H1 (cell line): ENCODE measurements at regions not wholly inside any gene's neighbourhood (a gene's known extent, or its start where the extent isn't known, plus 50 kb on each side); places are given as distances from the start of the nearest gene placed in this dataset.

ENCODE experiments used
- ASH2L ChIP-seq: fragments of 200-600, 300-600 bp; sonication (generic); IDR thresholded peaks from one replicate; pipeline ENCODE4 v1.7.1; 2017; ENCODE audit warnings: low read length
- BACH1 ChIP-seq: IDR thresholded peaks from 2 replicates; pipeline ENCODE4 v1.6.1; 2012; ENCODE audit warnings: low read length, improper control_type of control experiment
- CHD2 ChIP-seq: IDR thresholded peaks from 2 replicates; pipeline ENCODE4 v1.6.1; 2012; ENCODE audit warnings: low read length, improper control_type of control experiment
- EGR1 ChIP-seq: IDR thresholded peaks from 2 replicates; pipeline ENCODE4 v1.6.1; 2011; ENCODE audit warnings: low read depth, low read length, borderline replicate concordance
- NRF1 ChIP-seq: IDR thresholded peaks from 2 replicates; pipeline ENCODE4 v1.6.1; 2011; ENCODE audit warnings: mild to moderate bottlenecking, low read depth, low read length, improper control_type of control experiment
- RNF2 ChIP-seq: fragments of 200-900, 300-1000 bp; sonication (generic); IDR thresholded peaks from 2 replicates; pipeline ENCODE4 v1.7.1; 2016; ENCODE audit warnings: borderline replicate concordance, low read depth, mild to moderate bottlenecking, antibody characterized with exemption, low read length; ENCODE audit not compliant: poor library complexity, severe bottlenecking; ENCODE audit errors: missing control alignments
- TEAD4 ChIP-seq: IDR thresholded peaks from 2 replicates; pipeline ENCODE4 v1.6.1; 2012; ENCODE audit warnings: low read depth, low read length, inconsistent platforms, mixed read lengths
- ZNF274 ChIP-seq: IDR thresholded peaks from 2 replicates; pipeline ENCODE4 v1.7.0; 2012; ENCODE audit warnings: low read length, borderline replicate concordance; ENCODE audit errors: extremely low read depth
- TF ChIP-seq, protein P1 (sequence below): fragments of 300-600 bp; sonication (generic); IDR thresholded peaks from 2 replicates; pipeline ENCODE4 v1.7.1; 2012; ENCODE audit warnings: low read length, moderate library complexity, mild to moderate bottlenecking, inconsistent platforms; ENCODE audit not compliant: insufficient replicate concordance
- TF ChIP-seq, protein P2 (sequence below), 3 experiments: IDR thresholded peaks; 1 replicate in 2 of 3; 2 replicates in 1 of 3; pipeline versions ENCODE4 v1.5.1 to v1.6.1; 2011; ENCODE audit warnings: low read length in 3 of 3, mild to moderate bottlenecking in 3 of 3, inconsistent platforms in 2 of 3, low read depth in 1 of 3, moderate library complexity in 1 of 3; ENCODE audit not compliant: insufficient read depth in 1 of 3; ENCODE audit errors: control extremely low read depth in 1 of 3

DNA sequence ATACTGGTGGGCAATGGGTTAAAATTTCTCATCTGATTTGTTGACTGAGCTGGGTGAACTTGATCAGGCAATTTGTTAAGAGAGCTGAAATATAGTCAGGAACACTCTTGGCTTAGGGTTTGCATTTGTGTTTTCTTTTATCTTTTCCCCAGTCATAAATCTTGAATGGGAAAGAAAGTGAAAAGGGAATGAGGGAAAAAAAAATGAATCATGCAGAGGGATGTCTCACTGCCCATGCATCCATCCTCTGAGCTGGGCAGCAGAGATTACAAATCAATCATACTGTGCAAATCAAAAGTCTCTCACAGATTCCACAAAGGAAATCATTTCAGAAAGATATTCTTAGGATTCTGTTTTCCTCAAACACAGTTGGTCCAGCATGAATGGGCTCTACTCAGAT, 174.2 kb upstream of the MPPED2 start (continued):
- TF ChIP-seq, protein P1, sequence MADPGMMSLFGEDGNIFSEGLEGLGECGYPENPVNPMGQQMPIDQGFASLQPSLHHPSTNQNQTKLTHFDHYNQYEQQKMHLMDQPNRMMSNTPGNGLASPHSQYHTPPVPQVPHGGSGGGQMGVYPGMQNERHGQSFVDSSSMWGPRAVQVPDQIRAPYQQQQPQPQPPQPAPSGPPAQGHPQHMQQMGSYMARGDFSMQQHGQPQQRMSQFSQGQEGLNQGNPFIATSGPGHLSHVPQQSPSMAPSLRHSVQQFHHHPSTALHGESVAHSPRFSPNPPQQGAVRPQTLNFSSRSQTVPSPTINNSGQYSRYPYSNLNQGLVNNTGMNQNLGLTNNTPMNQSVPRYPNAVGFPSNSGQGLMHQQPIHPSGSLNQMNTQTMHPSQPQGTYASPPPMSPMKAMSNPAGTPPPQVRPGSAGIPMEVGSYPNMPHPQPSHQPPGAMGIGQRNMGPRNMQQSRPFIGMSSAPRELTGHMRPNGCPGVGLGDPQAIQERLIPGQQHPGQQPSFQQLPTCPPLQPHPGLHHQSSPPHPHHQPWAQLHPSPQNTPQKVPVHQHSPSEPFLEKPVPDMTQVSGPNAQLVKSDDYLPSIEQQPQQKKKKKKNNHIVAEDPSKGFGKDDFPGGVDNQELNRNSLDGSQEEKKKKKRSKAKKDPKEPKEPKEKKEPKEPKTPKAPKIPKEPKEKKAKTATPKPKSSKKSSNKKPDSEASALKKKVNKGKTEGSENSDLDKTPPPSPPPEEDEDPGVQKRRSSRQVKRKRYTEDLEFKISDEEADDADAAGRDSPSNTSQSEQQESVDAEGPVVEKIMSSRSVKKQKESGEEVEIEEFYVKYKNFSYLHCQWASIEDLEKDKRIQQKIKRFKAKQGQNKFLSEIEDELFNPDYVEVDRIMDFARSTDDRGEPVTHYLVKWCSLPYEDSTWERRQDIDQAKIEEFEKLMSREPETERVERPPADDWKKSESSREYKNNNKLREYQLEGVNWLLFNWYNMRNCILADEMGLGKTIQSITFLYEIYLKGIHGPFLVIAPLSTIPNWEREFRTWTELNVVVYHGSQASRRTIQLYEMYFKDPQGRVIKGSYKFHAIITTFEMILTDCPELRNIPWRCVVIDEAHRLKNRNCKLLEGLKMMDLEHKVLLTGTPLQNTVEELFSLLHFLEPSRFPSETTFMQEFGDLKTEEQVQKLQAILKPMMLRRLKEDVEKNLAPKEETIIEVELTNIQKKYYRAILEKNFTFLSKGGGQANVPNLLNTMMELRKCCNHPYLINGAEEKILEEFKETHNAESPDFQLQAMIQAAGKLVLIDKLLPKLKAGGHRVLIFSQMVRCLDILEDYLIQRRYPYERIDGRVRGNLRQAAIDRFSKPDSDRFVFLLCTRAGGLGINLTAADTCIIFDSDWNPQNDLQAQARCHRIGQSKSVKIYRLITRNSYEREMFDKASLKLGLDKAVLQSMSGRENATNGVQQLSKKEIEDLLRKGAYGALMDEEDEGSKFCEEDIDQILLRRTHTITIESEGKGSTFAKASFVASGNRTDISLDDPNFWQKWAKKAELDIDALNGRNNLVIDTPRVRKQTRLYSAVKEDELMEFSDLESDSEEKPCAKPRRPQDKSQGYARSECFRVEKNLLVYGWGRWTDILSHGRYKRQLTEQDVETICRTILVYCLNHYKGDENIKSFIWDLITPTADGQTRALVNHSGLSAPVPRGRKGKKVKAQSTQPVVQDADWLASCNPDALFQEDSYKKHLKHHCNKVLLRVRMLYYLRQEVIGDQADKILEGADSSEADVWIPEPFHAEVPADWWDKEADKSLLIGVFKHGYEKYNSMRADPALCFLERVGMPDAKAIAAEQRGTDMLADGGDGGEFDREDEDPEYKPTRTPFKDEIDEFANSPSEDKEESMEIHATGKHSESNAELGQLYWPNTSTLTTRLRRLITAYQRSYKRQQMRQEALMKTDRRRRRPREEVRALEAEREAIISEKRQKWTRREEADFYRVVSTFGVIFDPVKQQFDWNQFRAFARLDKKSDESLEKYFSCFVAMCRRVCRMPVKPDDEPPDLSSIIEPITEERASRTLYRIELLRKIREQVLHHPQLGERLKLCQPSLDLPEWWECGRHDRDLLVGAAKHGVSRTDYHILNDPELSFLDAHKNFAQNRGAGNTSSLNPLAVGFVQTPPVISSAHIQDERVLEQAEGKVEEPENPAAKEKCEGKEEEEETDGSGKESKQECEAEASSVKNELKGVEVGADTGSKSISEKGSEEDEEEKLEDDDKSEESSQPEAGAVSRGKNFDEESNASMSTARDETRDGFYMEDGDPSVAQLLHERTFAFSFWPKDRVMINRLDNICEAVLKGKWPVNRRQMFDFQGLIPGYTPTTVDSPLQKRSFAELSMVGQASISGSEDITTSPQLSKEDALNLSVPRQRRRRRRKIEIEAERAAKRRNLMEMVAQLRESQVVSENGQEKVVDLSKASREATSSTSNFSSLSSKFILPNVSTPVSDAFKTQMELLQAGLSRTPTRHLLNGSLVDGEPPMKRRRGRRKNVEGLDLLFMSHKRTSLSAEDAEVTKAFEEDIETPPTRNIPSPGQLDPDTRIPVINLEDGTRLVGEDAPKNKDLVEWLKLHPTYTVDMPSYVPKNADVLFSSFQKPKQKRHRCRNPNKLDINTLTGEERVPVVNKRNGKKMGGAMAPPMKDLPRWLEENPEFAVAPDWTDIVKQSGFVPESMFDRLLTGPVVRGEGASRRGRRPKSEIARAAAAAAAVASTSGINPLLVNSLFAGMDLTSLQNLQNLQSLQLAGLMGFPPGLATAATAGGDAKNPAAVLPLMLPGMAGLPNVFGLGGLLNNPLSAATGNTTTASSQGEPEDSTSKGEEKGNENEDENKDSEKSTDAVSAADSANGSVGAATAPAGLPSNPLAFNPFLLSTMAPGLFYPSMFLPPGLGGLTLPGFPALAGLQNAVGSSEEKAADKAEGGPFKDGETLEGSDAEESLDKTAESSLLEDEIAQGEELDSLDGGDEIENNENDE, result no peak
- TF ChIP-seq RNF2 (no peak), ZNF274 (no peak), ASH2L (no peak), TEAD4 (no peak), CHD2 (no peak), NRF1 (no peak), BACH1 (no peak), EGR1 (no peak)
- TF ChIP-seq, protein P2, sequence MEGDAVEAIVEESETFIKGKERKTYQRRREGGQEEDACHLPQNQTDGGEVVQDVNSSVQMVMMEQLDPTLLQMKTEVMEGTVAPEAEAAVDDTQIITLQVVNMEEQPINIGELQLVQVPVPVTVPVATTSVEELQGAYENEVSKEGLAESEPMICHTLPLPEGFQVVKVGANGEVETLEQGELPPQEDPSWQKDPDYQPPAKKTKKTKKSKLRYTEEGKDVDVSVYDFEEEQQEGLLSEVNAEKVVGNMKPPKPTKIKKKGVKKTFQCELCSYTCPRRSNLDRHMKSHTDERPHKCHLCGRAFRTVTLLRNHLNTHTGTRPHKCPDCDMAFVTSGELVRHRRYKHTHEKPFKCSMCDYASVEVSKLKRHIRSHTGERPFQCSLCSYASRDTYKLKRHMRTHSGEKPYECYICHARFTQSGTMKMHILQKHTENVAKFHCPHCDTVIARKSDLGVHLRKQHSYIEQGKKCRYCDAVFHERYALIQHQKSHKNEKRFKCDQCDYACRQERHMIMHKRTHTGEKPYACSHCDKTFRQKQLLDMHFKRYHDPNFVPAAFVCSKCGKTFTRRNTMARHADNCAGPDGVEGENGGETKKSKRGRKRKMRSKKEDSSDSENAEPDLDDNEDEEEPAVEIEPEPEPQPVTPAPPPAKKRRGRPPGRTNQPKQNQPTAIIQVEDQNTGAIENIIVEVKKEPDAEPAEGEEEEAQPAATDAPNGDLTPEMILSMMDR (IDR thresholded peaks at IDR 0.05; ENCODE audit: control extremely low read depth in 1 of 3, insufficient read depth in 1 of 3, low read depth in 1 of 3, low read length in 3 of 3), result no peak
